ENCODE measurements at regions not wholly inside any gene's neighbourhood (a gene's known extent, or its start where the extent isn't known, plus 50 kb on each side); places are given as distances from the start of the nearest gene placed in this dataset.

GRCh38 chr10:1893941-1894340 is 156.6 kb upstream of the ADARB2 start:
- no peak for ATAC-seq
- Mint-ChIP-seq H3K4me3 (no peak overlapping the region), H3K36me3 (no peaks in the 10 kb centered on the region), H3K4me1 (no peaks in the 10 kb centered on the region), H3K9me3 (no peaks in the 10 kb centered on the region), H3K27ac (no peak overlapping the region)
- DNase-seq (ENCODE audit: low spot score in 2 of 2): no peak

- Mint-ChIP-seq H3K9me3 (no peaks in the 10 kb centered on the region), H3K4me3 (no peak overlapping the region), H3K4me1 (no peaks in the 10 kb centered on the region), H3K36me3 (no peaks in the 10 kb centered on the region), H3K27ac (no peak overlapping the region)
- DNase-seq (ENCODE audit: low spot score in 2 of 2) (no peak), ATAC-seq (no peak)
Observed at GRCh38 chr10:1886039-1886438, 148.7 kb upstream of the ADARB2 start.

- H3K4me3 Mint-ChIP-seq: no peak overlapping the region
- H3K4me1 Mint-ChIP-seq: no peaks in the 10 kb centered on the region
- no peaks in the 10 kb centered on the region for H3K9me3 Mint-ChIP-seq
- ATAC-seq (no peak), DNase-seq (ENCODE audit: low spot score in 2 of 2) (no peak)
- no peak overlapping the region for H3K27ac Mint-ChIP-seq
- H3K36me3 Mint-ChIP-seq: no peaks in the 10 kb centered on the region
Observed at GRCh38 chr10:1882728-1883127, 145.4 kb upstream of the ADARB2 start.

GRCh38 chr10:1882180-1882579 is 144.9 kb upstream of the ADARB2 start:
- Mint-ChIP-seq H3K4me1 (no peaks in the 10 kb centered on the region), H3K27ac (no peak overlapping the region), H3K36me3 (no peaks in the 10 kb centered on the region), H3K4me3 (no peak overlapping the region), H3K9me3 (no peaks in the 10 kb centered on the region)
- DNase-seq (ENCODE audit: low spot score in 2 of 2) (no peak), ATAC-seq (no peak)

GRCh38 chr10:1881636-1882035 is 144.3 kb upstream of the ADARB2 start:
- no peaks in the 10 kb centered on the region for H3K9me3 Mint-ChIP-seq
- no peaks in the 10 kb centered on the region for H3K4me1 Mint-ChIP-seq
- no peak for DNase-seq (ENCODE audit: low spot score in 2 of 2)
- ATAC-seq: no peak
- H3K4me3 Mint-ChIP-seq: no peak overlapping the region
- H3K36me3 Mint-ChIP-seq: no peaks in the 10 kb centered on the region
- H3K27ac Mint-ChIP-seq: no peak overlapping the region

- Mint-ChIP-seq H3K4me3 (no peak overlapping the region), H3K4me1 (no peaks in the 10 kb centered on the region), H3K9me3 (no peaks in the 10 kb centered on the region), H3K36me3 (no peaks in the 10 kb centered on the region), H3K27ac (no peak overlapping the region)
- ATAC-seq: no peak
- DNase-seq (ENCODE audit: low spot score in 2 of 2): no peak
Observed at GRCh38 chr10:1874533-1874932, 137.2 kb upstream of the ADARB2 start.

- no peaks in the 10 kb centered on the region for H3K9me3 Mint-ChIP-seq
- no peaks in the 10 kb centered on the region for H3K4me1 Mint-ChIP-seq
- H3K36me3 Mint-ChIP-seq: no peaks in the 10 kb centered on the region
- no peak for DNase-seq (ENCODE audit: low spot score in 2 of 2)
- no peak for ATAC-seq
- no peak overlapping the region for H3K27ac Mint-ChIP-seq
- H3K4me3 Mint-ChIP-seq: no peak overlapping the region
Observed at GRCh38 chr10:1873661-1874315, 136.5 kb upstream of the ADARB2 start.

GRCh38 chr10:1872151-1872726 is 134.9 kb upstream of the ADARB2 start:
- Mint-ChIP-seq H3K9me3 (no peaks in the 10 kb centered on the region), H3K4me3 (no peak overlapping the region), H3K36me3 (no peaks in the 10 kb centered on the region), H3K4me1 (no peaks in the 10 kb centered on the region), H3K27ac (no peak overlapping the region)
- DNase-seq (ENCODE audit: low spot score in 2 of 2) (no peak), ATAC-seq (no peak)

GRCh38 chr10:1870491-1870890 is 133.2 kb upstream of the ADARB2 start:
- Mint-ChIP-seq H3K36me3 (no peaks in the 10 kb centered on the region), H3K4me1 (no peaks in the 10 kb centered on the region), H3K9me3 (no peaks in the 10 kb centered on the region), H3K27ac (no peak overlapping the region), H3K4me3 (no peak overlapping the region)
- ATAC-seq: peak; percentile 15
- no peak for DNase-seq (ENCODE audit: low spot score in 2 of 2)

- no peak overlapping the region for H3K27ac Mint-ChIP-seq
- ATAC-seq (no peak), DNase-seq (ENCODE audit: low spot score in 2 of 2) (no peak)
- H3K4me1 Mint-ChIP-seq: no peaks in the 10 kb centered on the region
- no peak overlapping the region for H3K4me3 Mint-ChIP-seq
- H3K36me3 Mint-ChIP-seq: no peaks in the 10 kb centered on the region
- no peaks in the 10 kb centered on the region for H3K9me3 Mint-ChIP-seq
Observed at GRCh38 chr10:1869861-1870260, 132.5 kb upstream of the ADARB2 start.

- DNase-seq (ENCODE audit: low spot score in 2 of 2) (no peak), ATAC-seq (no peak)
- Mint-ChIP-seq H3K9me3 (no peaks in the 10 kb centered on the region), H3K27ac (no peak overlapping the region), H3K4me1 (no peaks in the 10 kb centered on the region), H3K36me3 (no peaks in the 10 kb centered on the region), H3K4me3 (no peak overlapping the region)
Observed at GRCh38 chr10:1860351-1860750, 123.0 kb upstream of the ADARB2 start.

- Mint-ChIP-seq H3K9me3 (no peaks in the 10 kb centered on the region), H3K4me1 (no peaks in the 10 kb centered on the region), H3K36me3 (no peaks in the 10 kb centered on the region), H3K4me3 (no peak overlapping the region), H3K27ac (no peak overlapping the region)
- DNase-seq (ENCODE audit: low spot score in 2 of 2) (no peak), ATAC-seq (no peak)
Observed at GRCh38 chr10:1858547-1858946, 121.2 kb upstream of the ADARB2 start.

- ATAC-seq: no peak
- H3K36me3 Mint-ChIP-seq: no peaks in the 10 kb centered on the region
- no peak overlapping the region for H3K4me3 Mint-ChIP-seq
- no peaks in the 10 kb centered on the region for H3K4me1 Mint-ChIP-seq
- no peaks in the 10 kb centered on the region for H3K9me3 Mint-ChIP-seq
- no peak overlapping the region for H3K27ac Mint-ChIP-seq
- DNase-seq (ENCODE audit: low spot score in 2 of 2): no peak
Observed at GRCh38 chr10:1858048-1858447, 120.7 kb upstream of the ADARB2 start.

GRCh38 chr10:1855911-1856310 is 118.6 kb upstream of the ADARB2 start:
- no peaks in the 10 kb centered on the region for H3K9me3 Mint-ChIP-seq
- no peak overlapping the region for H3K4me3 Mint-ChIP-seq
- no peak for ATAC-seq
- H3K4me1 Mint-ChIP-seq: no peaks in the 10 kb centered on the region
- no peaks in the 10 kb centered on the region for H3K36me3 Mint-ChIP-seq
- no peak overlapping the region for H3K27ac Mint-ChIP-seq
- DNase-seq (ENCODE audit: low spot score in 2 of 2): no peak

- DNase-seq (ENCODE audit: low spot score in 2 of 2): no peak
- no peak overlapping the region for H3K27ac Mint-ChIP-seq
- ATAC-seq: no peak
- no peaks in the 10 kb centered on the region for H3K36me3 Mint-ChIP-seq
- no peak overlapping the region for H3K4me3 Mint-ChIP-seq
- H3K9me3 Mint-ChIP-seq: peaks cover 2% of the 10 kb centered on the region
- H3K4me1 Mint-ChIP-seq: no peaks in the 10 kb centered on the region
Observed at GRCh38 chr10:1854271-1854670, 116.9 kb upstream of the ADARB2 start.

- no peak for ATAC-seq
Observed at GRCh38 chr10:1853801-1854200, 116.5 kb upstream of the ADARB2 start.

GRCh38 chr10:1852841-1853240 is 115.5 kb upstream of the ADARB2 start:
- ATAC-seq (no peak), DNase-seq (ENCODE audit: low spot score in 2 of 2) (no peak)
- peaks cover 2% of the 10 kb centered on the region for H3K9me3 Mint-ChIP-seq
- H3K4me3 Mint-ChIP-seq: no peak overlapping the region
- H3K4me1 Mint-ChIP-seq: no peaks in the 10 kb centered on the region
- H3K27ac Mint-ChIP-seq: no peak overlapping the region
- H3K36me3 Mint-ChIP-seq: no peaks in the 10 kb centered on the region

More at GRCh38 chr10:1853801-1854200, 116.5 kb upstream of the ADARB2 start:
- Mint-ChIP-seq H3K9me3 (peaks cover 2% of the 10 kb centered on the region), H3K36me3 (no peaks in the 10 kb centered on the region), H3K4me1 (no peaks in the 10 kb centered on the region), H3K27ac (no peak overlapping the region), H3K4me3 (no peak overlapping the region)
- no peak for DNase-seq (ENCODE audit: low spot score in 2 of 2)

Measured in stimulated activated effector memory CD8-positive, alpha-beta T cell treated with anti-CD3 and anti-CD28 coated beads, Interleukin-12 subunit alpha, Interleukin-12 subunit beta, amount 100 ng/mL, for 72 hours (primary cell).